HTR-8/SVneo (cell line): ENCODE measurements at regions not wholly inside any gene's neighbourhood (a gene's known extent, or its start where the extent isn't known, plus 50 kb on each side); places are given as distances from the start of the nearest gene placed in this dataset.
"Not testable (repeated sequence)": the region's sequence is repeated elsewhere in the genome, so short reads cannot be mapped to it uniquely, and the experiment has no call there.

ENCODE experiments used
- DNase-seq: peaks from one replicate; pipeline ENCODE4 v3.0.0; 2011; ENCODE audit warnings: low spot score, mixed read lengths; ENCODE audit not compliant: insufficient read length
- FAIRE-seq: peaks from 2 replicates; lab custom pipeline; 2011; peaks lifted over from hg19 to GRCh38; lab: Jason Lieb, UNC

- no peak for DNase-seq
- no peak for FAIRE-seq
Measured at GRCh38 chr6:157727629-157728182, 95.3 kb upstream of the SNX9 start.

- FAIRE-seq (no peak), DNase-seq (no peak)
Measured at GRCh38 chr6:157728183-157728881, 94.7 kb upstream of the SNX9 start.

GRCh38 chr6:157731221-157731620 lies 91.8 kb upstream of the SNX9 start:
- DNase-seq = no peak
- no peak for FAIRE-seq

- FAIRE-seq = no peak
- no peak for DNase-seq
Measured at GRCh38 chr6:157732007-157732406, 91.0 kb upstream of the SNX9 start.

GRCh38 chr6:157732416-157733161 lies 90.5 kb upstream of the SNX9 start:
- no peak for DNase-seq
- FAIRE-seq = no peak

- not testable (repeated sequence) for FAIRE-seq
Measured at GRCh38 chr6:157736555-157736954, 86.5 kb upstream of the SNX9 start.

GRCh38 chr6:157741321-157741947 lies 81.6 kb upstream of the SNX9 start:
- FAIRE-seq (no peak), DNase-seq (no peak)

More at GRCh38 chr6:157736555-157736954, 86.5 kb upstream of the SNX9 start:
- not testable (repeated sequence) for DNase-seq

GRCh38 chr6:157741948-157742556 lies 81.0 kb upstream of the SNX9 start:
- no peak for FAIRE-seq
- DNase-seq = no peak

- DNase-seq (no peak), FAIRE-seq (no peak)
Measured at GRCh38 chr6:157744102-157744601, 78.9 kb upstream of the SNX9 start.

GRCh38 chr6:157746897-157747296 lies 76.1 kb upstream of the SNX9 start:
- no peak for FAIRE-seq
- DNase-seq = no peak

- FAIRE-seq = no peak
Measured at GRCh38 chr6:157747370-157747769, 75.7 kb upstream of the SNX9 start.

GRCh38 chr6:157748839-157749571 lies 74.0 kb upstream of the SNX9 start:
- FAIRE-seq = no peak
- no peak for DNase-seq

More at GRCh38 chr6:157747370-157747769, 75.7 kb upstream of the SNX9 start:
- no peak for DNase-seq

- FAIRE-seq, DNase-seq: not testable (repeated sequence)
Measured at GRCh38 chr6:157750973-157751372, 72.1 kb upstream of the SNX9 start.

GRCh38 chr6:157751547-157752200 lies 71.4 kb upstream of the SNX9 start:
- no peak for DNase-seq
- no peak for FAIRE-seq

GRCh38 chr6:157752879-157753278 lies 70.2 kb upstream of the SNX9 start:
- DNase-seq, FAIRE-seq: not testable (repeated sequence)

GRCh38 chr6:157753291-157753690 lies 69.8 kb upstream of the SNX9 start:
- DNase-seq (no peak), FAIRE-seq (no peak)

GRCh38 chr6:157753801-157754200 lies 69.2 kb upstream of the SNX9 start:
- DNase-seq, FAIRE-seq: not testable (repeated sequence)

- DNase-seq = no peak
- FAIRE-seq = no peak
Measured at GRCh38 chr6:157754351-157754750, 68.7 kb upstream of the SNX9 start.
